Cardiac fibroblast (primary cell): ENCODE measurements at regions not wholly inside any gene's neighbourhood (a gene's known extent, or its start where the extent isn't known, plus 50 kb on each side); places are given as distances from the start of the nearest gene placed in this dataset.

Source experiments
- DNase-seq, 2 donors: peaks; one replicate each; pipeline versions ENCODE4 v3.0.0 to v3.0.0-alpha.2; 2010; ENCODE audit warnings: low read depth in 2 of 2
- H3K4me3 ChIP-seq, 2 donors: replicated peaks in 1 of 2; 1 replicate in 1 of 2; 2 replicates in 1 of 2; pipeline ENCODE4 v1.5.1; 2011; ENCODE audit warnings: low read depth in 2 of 2, low read length in 2 of 2, mild to moderate bottlenecking in 2 of 2, moderate library complexity in 1 of 2
- TF ChIP-seq, protein P1 (sequence below): IDR thresholded peaks from one replicate; pipeline ENCODE4 v1.5.1; 2011; ENCODE audit warnings: low read depth, mild to moderate bottlenecking, low read length, inconsistent platforms

GRCh38 chr9:118644066-118644465 lies 725.2 kb downstream of the BRINP1 start:
- no peak overlapping the region for H3K4me3 ChIP-seq
- TF ChIP-seq, protein P1, sequence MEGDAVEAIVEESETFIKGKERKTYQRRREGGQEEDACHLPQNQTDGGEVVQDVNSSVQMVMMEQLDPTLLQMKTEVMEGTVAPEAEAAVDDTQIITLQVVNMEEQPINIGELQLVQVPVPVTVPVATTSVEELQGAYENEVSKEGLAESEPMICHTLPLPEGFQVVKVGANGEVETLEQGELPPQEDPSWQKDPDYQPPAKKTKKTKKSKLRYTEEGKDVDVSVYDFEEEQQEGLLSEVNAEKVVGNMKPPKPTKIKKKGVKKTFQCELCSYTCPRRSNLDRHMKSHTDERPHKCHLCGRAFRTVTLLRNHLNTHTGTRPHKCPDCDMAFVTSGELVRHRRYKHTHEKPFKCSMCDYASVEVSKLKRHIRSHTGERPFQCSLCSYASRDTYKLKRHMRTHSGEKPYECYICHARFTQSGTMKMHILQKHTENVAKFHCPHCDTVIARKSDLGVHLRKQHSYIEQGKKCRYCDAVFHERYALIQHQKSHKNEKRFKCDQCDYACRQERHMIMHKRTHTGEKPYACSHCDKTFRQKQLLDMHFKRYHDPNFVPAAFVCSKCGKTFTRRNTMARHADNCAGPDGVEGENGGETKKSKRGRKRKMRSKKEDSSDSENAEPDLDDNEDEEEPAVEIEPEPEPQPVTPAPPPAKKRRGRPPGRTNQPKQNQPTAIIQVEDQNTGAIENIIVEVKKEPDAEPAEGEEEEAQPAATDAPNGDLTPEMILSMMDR: no peak
- DNase-seq: no peak

DNA sequence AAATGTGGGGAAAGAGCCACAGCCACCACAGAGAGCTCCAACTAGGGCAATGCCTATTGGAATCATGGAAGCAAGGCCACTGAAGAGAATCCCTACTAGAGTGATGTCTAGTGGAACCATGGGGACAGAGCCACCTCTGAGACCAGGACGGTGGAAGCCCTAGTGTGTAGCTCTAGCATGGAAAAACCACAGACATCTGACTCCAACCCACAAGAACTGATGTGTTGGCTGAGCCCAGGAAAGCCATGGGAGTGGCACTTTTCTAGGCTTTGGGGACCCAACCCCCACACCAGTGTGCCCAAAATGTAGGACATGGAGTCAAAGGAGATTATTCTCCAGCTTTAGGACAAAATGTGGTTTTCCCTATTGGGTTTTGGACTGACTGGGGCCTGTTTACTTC lies 721.9 kb downstream of the BRINP1 start:
- DNase-seq: no peak
- H3K4me3 ChIP-seq: no peak overlapping the region
- TF ChIP-seq, protein P1: no peak

DNA sequence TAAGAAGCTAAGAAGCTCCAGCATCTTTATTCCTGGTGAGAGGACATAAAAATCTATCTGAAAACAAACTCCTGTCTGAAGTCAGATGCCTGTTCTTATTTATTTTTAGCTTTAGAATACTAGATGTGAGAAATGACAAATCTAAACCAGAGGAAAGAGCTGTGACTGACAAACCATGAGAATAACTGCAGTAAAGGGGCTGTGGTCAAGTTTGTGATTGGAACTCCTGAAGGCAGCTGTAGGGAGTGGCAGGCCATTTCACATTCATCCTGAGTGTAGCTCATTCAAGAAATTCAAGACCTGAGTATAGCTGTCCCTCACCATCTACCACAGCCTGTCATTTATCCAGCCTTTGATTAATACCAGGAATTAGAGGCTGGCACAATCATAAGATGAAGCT lies 718.8 kb downstream of the BRINP1 start:
- TF ChIP-seq, protein P1: no peak
- no peak overlapping the region for H3K4me3 ChIP-seq
- no peak for DNase-seq

DNA sequence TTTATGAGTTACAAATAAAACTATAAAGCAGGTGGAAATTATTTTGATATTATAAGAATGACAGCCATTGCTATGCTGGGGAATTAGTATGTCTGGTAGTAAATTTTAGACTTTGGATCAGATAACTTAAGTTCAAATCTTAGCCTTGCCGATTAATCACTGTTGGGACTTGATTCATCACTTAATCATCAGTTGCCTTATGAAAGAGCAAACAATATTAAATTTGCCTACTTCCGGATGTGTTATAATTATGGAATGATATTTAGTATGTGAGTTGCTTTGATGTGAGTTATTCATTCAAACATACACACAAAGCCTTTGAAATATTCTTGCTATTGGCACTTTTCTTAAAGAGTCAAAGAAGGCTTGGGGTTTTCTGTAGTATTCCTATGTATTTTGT lies 717.7 kb downstream of the BRINP1 start:
- no peak overlapping the region for H3K4me3 ChIP-seq
- TF ChIP-seq, protein P1: no peak
- no peak for DNase-seq

- H3K4me3 ChIP-seq: no peak overlapping the region
- DNase-seq: no peak
- TF ChIP-seq, protein P1: no peak
Measured at GRCh38 chr9:118652258-118652657, 717.0 kb downstream of the BRINP1 start.

- no peak overlapping the region for H3K4me3 ChIP-seq
- TF ChIP-seq, protein P1: no peak
- DNase-seq: no peak
Measured at GRCh38 chr9:118652912-118653311, 716.3 kb downstream of the BRINP1 start.

DNA sequence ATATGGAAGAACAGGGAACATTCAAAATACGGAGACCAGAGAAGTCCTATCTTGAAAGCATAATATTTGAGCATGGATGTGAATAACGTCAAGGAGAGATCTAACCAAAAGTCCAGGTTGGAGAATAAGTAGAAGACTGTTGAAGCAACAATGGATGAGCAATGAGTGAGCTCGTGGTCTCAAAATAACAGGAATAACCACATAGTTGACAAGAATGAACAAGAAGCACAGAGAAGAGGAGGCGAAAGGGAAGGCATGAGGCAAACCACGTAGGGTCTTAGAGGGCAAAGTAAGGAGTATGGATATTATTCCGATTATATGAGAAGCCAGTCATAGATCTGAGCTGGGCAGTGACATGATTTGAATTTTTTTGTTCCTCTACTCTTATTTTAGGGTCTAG lies 710.2 kb downstream of the BRINP1 start:
- no peak for DNase-seq
- TF ChIP-seq, protein P1: no peak
- no peak overlapping the region for H3K4me3 ChIP-seq
